Heart left ventricle (tissue), 13 donors: ENCODE measurements at regions not wholly inside any gene's neighbourhood (a gene's known extent, or its start where the extent isn't known, plus 50 kb on each side); places are given as distances from the start of the nearest gene placed in this dataset.

Experiments
- CTCF ChIP-seq, 12 donors: fragments of 200-600 bp; sonication (generic) in 4 of 12; IDR thresholded peaks; one replicate each; pipeline versions ENCODE4 v1.5.0 to v1.8.0; 2018 to 2022; ENCODE audit warnings: antibody characterized with exemption in 12 of 12, mild to moderate bottlenecking in 5 of 12
- POLR2A ChIP-seq, 2 donors: fragments of 450-650 bp; IDR thresholded peaks; one replicate each; pipeline ENCODE4 v1.6.1; 2017; ENCODE audit warnings: antibody characterized with exemption in 2 of 2, mild to moderate bottlenecking in 2 of 2, moderate library complexity in 2 of 2
- donor health status: ischemic (EF 13 %, LVEDD 7.1; RV severe dilation, severe dysfunction).
- donor health status: DM: no; HTN: yes; CAD: no.
- donor health status: DM: no; HTN: no; CAD: no.
- donor health status: ischemic (EF 25% LVEDD 6.9; RV normal size, moderate dysfunction).
- donor health status: ischemic (EF 25% LVEDD 5.7; RV mildly dilated, moderate dysfunction).
- donor health status: ischemic (EF 35%, LVEDD 5.7; RV mildly dilated, moderate dysfunction).
- donor health status: nonischemic (EF 11% LVEDD 7.7; RV severe dilation, severe dysfunction).
- donor health status: DM: yes; HTN: yes; CAD: no.
- donor health status: PGD.
- donor health status: ischemic (EF 29% LVEDD 5.4; RV normal size, mild dysfunction).
- donor health status: nonischemic (EF 23%, LVEDD 6.1; RV moderate dilation, normal function).

GRCh38 chr5:158537366-158537765 is 562.4 kb downstream of the EBF1 start:
- TF ChIP-seq CTCF (IDR thresholded peaks at IDR 0.05) (no peak), POLR2A (IDR thresholded peaks at IDR 0.05) (no peak)
